DOHH2 (cell line): ENCODE measurements at regions not wholly inside any gene's neighbourhood (a gene's known extent, or its start where the extent isn't known, plus 50 kb on each side); places are given as distances from the start of the nearest gene placed in this dataset.

Source experiments
- H3F3A ChIP-seq: fragments of 200-600 bp; sonication (generic), shearing (Covaris generic); 2 replicates; pipeline ENCODE4 v1.6.0; 2016; ENCODE audit warnings: antibody characterized with exemption, mild to moderate bottlenecking; ENCODE audit not compliant: control insufficient read depth, insufficient read depth
- H3K27ac ChIP-seq: fragments of 200-600 bp; sonication (generic); 2 replicates; pipeline ENCODE4 v1.5.1; 2014; ENCODE audit warnings: low read depth, mild to moderate bottlenecking, low read length, moderate library complexity
- H3K27me3 ChIP-seq: fragments of 200-600 bp; sonication (generic); 2 replicates; pipeline ENCODE4 v1.6.1; 2014; ENCODE audit warnings: mild to moderate bottlenecking, low read length, mixed read lengths; ENCODE audit not compliant: control insufficient read depth
- H3K36me3 ChIP-seq: fragments of 200-600 bp; sonication (generic); 2 replicates; pipeline ENCODE4 v1.6.1; 2014; ENCODE audit warnings: mild to moderate bottlenecking, low read length, moderate library complexity, mixed read lengths; ENCODE audit not compliant: control insufficient read depth
- H3K4me1 ChIP-seq: fragments of 200-600 bp; sonication (generic); 2 replicates; pipeline ENCODE4 v1.6.1; 2014; ENCODE audit warnings: mild to moderate bottlenecking, low read length, mixed read lengths; ENCODE audit not compliant: control insufficient read depth
- H3K4me2 ChIP-seq: fragments of 200-600 bp; sonication (generic); 2 replicates; pipeline ENCODE4 v1.6.0; 2014; ENCODE audit warnings: mild to moderate bottlenecking, low read length, moderate library complexity
- H3K4me3 ChIP-seq: fragments of 200-600 bp; sonication (generic); 2 replicates; pipeline ENCODE4 v1.5.1; 2014; ENCODE audit warnings: mild to moderate bottlenecking, low read length, mixed read lengths
- H3K79me2 ChIP-seq: fragments of 200-600 bp; sonication (generic); 2 replicates; pipeline ENCODE4 v1.6.1; 2014; ENCODE audit warnings: mild to moderate bottlenecking, low read length, mixed read lengths; ENCODE audit not compliant: control insufficient read depth
- H3K9me2 ChIP-seq: fragments of 200-600 bp; sonication (generic); replicated peaks from 2 replicates; pipeline ENCODE4 v1.6.1; 2014; ENCODE audit warnings: mild to moderate bottlenecking, low read length, mixed read lengths; ENCODE audit not compliant: control insufficient read depth
- H3K9me3 ChIP-seq: fragments of 200-600 bp; sonication (generic); 2 replicates; pipeline ENCODE4 v1.6.1; 2014; ENCODE audit warnings: antibody characterized with exemption, low read length, mixed read lengths; ENCODE audit not compliant: control insufficient read depth, insufficient read depth
- H4K20me1 ChIP-seq: fragments of 200-600 bp; sonication (generic); 2 replicates; pipeline ENCODE4 v1.6.0; 2014; ENCODE audit warnings: low read depth, mild to moderate bottlenecking, antibody characterized with exemption, low read length, moderate library complexity; ENCODE audit not compliant: control insufficient read depth, insufficient read depth
- EZH2phosphoT487 ChIP-seq: fragments of 200-600 bp; sonication (generic); IDR thresholded peaks from 2 replicates; pipeline ENCODE4 v1.6.1; 2017; ENCODE audit warnings: borderline replicate concordance, mild to moderate bottlenecking, antibody characterized with exemption, low read length, moderate library complexity, mixed read lengths
- TF ChIP-seq, protein P1 (sequence below): fragments of 200-600 bp; sonication (generic); IDR thresholded peaks from one replicate; pipeline ENCODE4 v1.5.1; 2014; ENCODE audit warnings: antibody characterized with exemption, mild to moderate bottlenecking, low read depth, low read length; ENCODE audit not compliant: poor library complexity, severe bottlenecking

DNA sequence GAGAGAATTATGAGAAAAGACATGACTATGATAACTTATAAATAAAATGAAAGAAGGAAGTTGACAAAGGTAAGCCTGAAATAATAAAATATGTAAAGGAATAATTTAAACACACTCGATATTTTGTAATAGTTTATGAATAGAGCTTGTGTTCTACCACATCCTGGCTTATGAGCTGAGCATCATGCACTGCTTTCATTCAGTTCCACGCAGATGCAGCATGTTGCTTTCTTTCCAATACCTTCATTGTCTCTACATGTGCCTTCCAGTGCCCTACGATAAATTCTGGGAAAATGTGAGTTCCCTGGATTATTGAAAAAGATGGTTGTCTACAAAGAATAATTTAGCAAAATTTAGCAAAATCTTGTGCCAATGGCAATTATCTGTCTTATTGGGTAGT, 398.9 kb upstream of the SEMA3C start:
- H3K79me2 ChIP-seq = no peaks in the 10 kb centered on the region
- no peaks in the 10 kb centered on the region for H3K4me1 ChIP-seq
- H3K9me2 ChIP-seq = no peaks in the 10 kb centered on the region
- H3K4me3 ChIP-seq = no peak overlapping the region
- no peaks in the 10 kb centered on the region for H3K36me3 ChIP-seq
- no peaks in the 10 kb centered on the region for H3F3A ChIP-seq
- H4K20me1 ChIP-seq = no peaks in the 10 kb centered on the region
- TF ChIP-seq, protein P1, sequence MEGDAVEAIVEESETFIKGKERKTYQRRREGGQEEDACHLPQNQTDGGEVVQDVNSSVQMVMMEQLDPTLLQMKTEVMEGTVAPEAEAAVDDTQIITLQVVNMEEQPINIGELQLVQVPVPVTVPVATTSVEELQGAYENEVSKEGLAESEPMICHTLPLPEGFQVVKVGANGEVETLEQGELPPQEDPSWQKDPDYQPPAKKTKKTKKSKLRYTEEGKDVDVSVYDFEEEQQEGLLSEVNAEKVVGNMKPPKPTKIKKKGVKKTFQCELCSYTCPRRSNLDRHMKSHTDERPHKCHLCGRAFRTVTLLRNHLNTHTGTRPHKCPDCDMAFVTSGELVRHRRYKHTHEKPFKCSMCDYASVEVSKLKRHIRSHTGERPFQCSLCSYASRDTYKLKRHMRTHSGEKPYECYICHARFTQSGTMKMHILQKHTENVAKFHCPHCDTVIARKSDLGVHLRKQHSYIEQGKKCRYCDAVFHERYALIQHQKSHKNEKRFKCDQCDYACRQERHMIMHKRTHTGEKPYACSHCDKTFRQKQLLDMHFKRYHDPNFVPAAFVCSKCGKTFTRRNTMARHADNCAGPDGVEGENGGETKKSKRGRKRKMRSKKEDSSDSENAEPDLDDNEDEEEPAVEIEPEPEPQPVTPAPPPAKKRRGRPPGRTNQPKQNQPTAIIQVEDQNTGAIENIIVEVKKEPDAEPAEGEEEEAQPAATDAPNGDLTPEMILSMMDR = no peak
- TF ChIP-seq EZH2phosphoT487 = no peak
- H3K27ac ChIP-seq = no peak overlapping the region
- H3K4me2 ChIP-seq = no peak overlapping the region
- H3K9me3 ChIP-seq = no peaks in the 10 kb centered on the region; the same call in 1 of the 2 replicates
- H3K27me3 ChIP-seq = no peaks in the 10 kb centered on the region

DNA sequence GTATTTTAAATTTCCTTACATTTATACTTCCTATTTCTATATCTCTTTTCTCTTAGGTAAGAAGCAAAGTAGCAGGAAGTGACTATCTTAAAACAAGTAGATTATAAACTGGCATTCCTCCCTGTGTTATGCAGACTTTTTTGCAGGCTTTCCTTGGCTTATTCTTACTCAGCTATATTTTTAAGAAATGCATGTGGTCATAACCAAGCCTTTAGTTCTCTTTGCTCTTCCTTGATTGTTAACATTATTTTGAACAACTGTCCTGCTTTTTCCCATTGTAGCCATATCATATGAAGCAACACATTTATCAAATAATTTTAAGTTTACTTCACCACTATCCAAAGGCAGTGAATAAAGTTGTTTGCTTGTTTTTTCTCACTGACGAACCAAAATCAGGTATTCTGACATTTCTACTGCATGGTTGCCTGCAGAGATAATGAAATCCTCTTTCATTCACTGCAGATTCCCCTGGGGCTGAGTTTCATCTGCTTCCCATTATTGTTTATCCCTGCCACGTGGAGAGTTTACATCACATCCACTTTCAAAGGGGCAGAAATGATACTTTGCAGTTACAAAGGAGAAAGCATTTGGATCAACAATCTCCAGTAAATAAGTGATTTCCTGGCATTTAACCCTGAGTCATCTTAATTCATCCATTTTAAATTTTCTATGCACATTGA, 389.9 kb upstream of the SEMA3C start:
- TF ChIP-seq, protein P1 = no peak
- no peak for TF ChIP-seq EZH2phosphoT487
- Histone ChIP-seq H3K9me3 (no peaks in the 10 kb centered on the region), H3K79me2 (no peaks in the 10 kb centered on the region), H3K4me1 (no peaks in the 10 kb centered on the region), H4K20me1 (no peaks in the 10 kb centered on the region), H3K27ac (no peak overlapping the region), H3K36me3 (no peaks in the 10 kb centered on the region), H3K4me2 (no peak overlapping the region), H3F3A (no peaks in the 10 kb centered on the region), H3K27me3 (no peaks in the 10 kb centered on the region), H3K4me3 (no peak overlapping the region), H3K9me2 (no peaks in the 10 kb centered on the region)

DNA sequence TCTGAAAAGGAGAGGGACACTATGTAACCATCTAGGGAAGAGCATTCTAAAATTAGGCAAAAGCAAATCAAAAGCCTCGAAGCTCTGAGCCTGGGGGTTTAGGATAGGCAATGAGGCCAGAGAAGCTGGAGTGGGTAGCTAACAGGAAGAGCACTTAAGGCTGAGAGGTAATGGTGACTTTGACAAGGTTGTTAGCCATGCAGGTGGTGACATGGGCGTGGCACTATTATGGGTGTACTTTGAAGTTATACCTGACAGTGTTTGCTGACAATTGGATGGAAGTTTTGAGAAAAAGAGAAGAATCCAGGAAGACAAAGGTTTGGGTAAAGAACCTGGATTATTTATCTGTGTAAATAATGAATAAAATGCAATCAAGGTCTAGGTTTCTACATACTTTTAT, 383.0 kb upstream of the SEMA3C start:
- Histone ChIP-seq H3K9me3 (no peaks in the 10 kb centered on the region), H3K4me3 (no peak overlapping the region), H4K20me1 (no peaks in the 10 kb centered on the region), H3K27ac (no peak overlapping the region), H3K79me2 (no peaks in the 10 kb centered on the region), H3F3A (no peaks in the 10 kb centered on the region), H3K36me3 (no peaks in the 10 kb centered on the region), H3K27me3 (no peaks in the 10 kb centered on the region), H3K9me2 (no peaks in the 10 kb centered on the region), H3K4me2 (no peak overlapping the region), H3K4me1 (no peaks in the 10 kb centered on the region)
- no peak for TF ChIP-seq EZH2phosphoT487
- TF ChIP-seq, protein P1 = no peak
